ENCODE measurements at regions not wholly inside any gene's neighbourhood (a gene's known extent, or its start where the extent isn't known, plus 50 kb on each side); places are given as distances from the start of the nearest gene placed in this dataset.

DNA sequence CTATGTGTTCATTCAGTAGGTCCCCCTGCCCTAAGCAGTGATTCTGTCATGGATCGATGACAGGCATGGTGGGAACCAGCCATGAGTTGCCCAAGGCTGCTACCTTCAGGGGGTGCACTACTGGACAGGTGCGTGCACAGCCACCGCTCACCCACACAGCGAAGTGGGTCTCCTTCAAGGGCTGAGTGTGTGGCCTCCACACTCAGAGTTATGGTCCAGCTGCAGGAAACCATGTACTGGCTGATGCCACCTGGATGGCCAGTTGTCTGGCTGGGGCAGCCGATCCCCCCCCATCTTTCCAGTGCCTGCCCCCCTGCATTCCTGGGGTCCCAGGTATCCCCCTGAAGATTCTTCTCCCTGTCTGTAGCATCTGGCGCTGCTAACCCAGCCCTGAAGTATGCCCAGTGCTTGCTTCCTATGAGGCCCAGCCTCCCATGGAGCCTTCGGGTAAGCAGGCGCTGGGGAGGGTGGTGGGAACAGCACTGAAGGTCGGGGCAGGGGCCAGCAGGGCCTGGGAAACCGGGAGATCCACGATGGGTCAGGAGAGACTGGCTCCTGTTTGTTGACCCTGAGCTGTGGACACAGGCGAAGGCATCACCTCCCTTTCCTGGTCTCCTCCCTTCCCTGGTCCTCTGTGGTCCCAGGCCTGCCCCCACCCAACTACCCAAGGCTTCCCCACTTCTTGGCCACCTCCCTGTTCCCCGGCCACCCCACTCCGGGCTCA lies 106.0 kb downstream of the VEGFA start:
- no peaks in the 10 kb centered on the region for H3K36me3 ChIP-seq (replicated peaks in 1 of 2; ENCODE audit: control insufficient read depth in 1 of 2, insufficient read depth in 2 of 2, low read length in 2 of 2)
- CTCF ChIA-PET (ENCODE audit: low intra/inter-chr PET ratio, low total read pairs): no interaction called here
- TF ChIP-seq ELF3 (CRISPR knock-in tag; IDR thresholded peaks at IDR 0.05) (no peak), RARG (CRISPR knock-in tag; IDR thresholded peaks at IDR 0.05; ENCODE audit: low read depth) (no peak), GABPB1 (CRISPR knock-in tag; IDR thresholded peaks at IDR 0.05) (no peak; the same call in 1 of the 2 replicates), ZBTB38 (CRISPR knock-in tag; IDR thresholded peaks at IDR 0.05) (no peak), SSRP1 (CRISPR knock-in tag; IDR thresholded peaks at IDR 0.05) (no peak), ZFX (CRISPR knock-in tag; IDR thresholded peaks at IDR 0.05; ENCODE audit: low read depth) (0 out of 2 replicates have a peak, but pooled peaks have one; percentile 20), SALL1 (CRISPR knock-in tag; IDR thresholded peaks at IDR 0.05) (peak; percentile 20; the same call in 1 of the 2 replicates), SP2 (CRISPR knock-in tag; IDR thresholded peaks at IDR 0.05) (0 out of 2 replicates have a peak, but pooled peaks have one; percentile 21), ZC3H13 (CRISPR knock-in tag; IDR thresholded peaks at IDR 0.05) (no peak), CAMTA2 (CRISPR knock-in tag; IDR thresholded peaks at IDR 0.05; ENCODE audit: borderline replicate concordance) (no peak), TBL1XR1 (IDR thresholded peaks at IDR 0.05; ENCODE audit: borderline replicate concordance, low read length, partially characterized antibody) (no peak)
- TF ChIP-seq, protein P1, sequence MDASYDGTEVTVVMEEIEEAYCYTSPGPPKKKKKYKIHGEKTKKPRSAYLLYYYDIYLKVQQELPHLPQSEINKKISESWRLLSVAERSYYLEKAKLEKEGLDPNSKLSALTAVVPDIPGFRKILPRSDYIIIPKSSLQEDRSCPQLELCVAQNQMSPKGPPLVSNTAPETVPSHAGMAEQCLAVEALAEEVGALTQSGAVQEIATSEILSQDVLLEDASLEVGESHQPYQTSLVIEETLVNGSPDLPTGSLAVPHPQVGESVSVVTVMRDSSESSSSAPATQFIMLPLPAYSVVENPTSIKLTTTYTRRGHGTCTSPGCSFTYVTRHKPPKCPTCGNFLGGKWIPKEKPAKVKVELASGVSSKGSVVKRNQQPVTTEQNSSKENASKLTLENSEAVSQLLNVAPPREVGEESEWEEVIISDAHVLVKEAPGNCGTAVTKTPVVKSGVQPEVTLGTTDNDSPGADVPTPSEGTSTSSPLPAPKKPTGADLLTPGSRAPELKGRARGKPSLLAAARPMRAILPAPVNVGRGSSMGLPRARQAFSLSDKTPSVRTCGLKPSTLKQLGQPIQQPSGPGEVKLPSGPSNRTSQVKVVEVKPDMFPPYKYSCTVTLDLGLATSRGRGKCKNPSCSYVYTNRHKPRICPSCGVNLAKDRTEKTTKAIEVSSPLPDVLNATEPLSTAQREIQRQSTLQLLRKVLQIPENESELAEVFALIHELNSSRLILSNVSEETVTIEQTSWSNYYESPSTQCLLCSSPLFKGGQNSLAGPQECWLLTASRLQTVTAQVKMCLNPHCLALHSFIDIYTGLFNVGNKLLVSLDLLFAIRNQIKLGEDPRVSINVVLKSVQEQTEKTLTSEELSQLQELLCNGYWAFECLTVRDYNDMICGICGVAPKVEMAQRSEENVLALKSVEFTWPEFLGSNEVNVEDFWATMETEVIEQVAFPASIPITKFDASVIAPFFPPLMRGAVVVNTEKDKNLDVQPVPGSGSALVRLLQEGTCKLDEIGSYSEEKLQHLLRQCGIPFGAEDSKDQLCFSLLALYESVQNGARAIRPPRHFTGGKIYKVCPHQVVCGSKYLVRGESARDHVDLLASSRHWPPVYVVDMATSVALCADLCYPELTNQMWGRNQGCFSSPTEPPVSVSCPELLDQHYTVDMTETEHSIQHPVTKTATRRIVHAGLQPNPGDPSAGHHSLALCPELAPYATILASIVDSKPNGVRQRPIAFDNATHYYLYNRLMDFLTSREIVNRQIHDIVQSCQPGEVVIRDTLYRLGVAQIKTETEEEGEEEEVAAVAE (CRISPR knock-in tag; IDR thresholded peaks at IDR 0.05; ENCODE audit: borderline replicate concordance): no peak
- TF ChIP-seq, protein P2, sequence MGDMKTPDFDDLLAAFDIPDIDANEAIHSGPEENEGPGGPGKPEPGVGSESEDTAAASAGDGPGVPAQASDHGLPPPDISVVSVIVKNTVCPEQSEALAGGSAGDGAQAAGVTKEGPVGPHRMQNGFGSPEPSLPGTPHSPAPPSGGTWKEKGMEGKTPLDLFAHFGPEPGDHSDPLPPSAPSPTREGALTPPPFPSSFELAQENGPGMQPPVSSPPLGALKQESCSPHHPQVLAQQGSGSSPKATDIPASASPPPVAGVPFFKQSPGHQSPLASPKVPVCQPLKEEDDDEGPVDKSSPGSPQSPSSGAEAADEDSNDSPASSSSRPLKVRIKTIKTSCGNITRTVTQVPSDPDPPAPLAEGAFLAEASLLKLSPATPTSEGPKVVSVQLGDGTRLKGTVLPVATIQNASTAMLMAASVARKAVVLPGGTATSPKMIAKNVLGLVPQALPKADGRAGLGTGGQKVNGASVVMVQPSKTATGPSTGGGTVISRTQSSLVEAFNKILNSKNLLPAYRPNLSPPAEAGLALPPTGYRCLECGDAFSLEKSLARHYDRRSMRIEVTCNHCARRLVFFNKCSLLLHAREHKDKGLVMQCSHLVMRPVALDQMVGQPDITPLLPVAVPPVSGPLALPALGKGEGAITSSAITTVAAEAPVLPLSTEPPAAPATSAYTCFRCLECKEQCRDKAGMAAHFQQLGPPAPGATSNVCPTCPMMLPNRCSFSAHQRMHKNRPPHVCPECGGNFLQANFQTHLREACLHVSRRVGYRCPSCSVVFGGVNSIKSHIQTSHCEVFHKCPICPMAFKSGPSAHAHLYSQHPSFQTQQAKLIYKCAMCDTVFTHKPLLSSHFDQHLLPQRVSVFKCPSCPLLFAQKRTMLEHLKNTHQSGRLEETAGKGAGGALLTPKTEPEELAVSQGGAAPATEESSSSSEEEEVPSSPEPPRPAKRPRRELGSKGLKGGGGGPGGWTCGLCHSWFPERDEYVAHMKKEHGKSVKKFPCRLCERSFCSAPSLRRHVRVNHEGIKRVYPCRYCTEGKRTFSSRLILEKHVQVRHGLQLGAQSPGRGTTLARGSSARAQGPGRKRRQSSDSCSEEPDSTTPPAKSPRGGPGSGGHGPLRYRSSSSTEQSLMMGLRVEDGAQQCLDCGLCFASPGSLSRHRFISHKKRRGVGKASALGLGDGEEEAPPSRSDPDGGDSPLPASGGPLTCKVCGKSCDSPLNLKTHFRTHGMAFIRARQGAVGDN (CRISPR knock-in tag; IDR thresholded peaks at IDR 0.05): peak; percentile 16; the same call in 1 of the 2 replicates
- TF ChIP-seq, protein P3, sequence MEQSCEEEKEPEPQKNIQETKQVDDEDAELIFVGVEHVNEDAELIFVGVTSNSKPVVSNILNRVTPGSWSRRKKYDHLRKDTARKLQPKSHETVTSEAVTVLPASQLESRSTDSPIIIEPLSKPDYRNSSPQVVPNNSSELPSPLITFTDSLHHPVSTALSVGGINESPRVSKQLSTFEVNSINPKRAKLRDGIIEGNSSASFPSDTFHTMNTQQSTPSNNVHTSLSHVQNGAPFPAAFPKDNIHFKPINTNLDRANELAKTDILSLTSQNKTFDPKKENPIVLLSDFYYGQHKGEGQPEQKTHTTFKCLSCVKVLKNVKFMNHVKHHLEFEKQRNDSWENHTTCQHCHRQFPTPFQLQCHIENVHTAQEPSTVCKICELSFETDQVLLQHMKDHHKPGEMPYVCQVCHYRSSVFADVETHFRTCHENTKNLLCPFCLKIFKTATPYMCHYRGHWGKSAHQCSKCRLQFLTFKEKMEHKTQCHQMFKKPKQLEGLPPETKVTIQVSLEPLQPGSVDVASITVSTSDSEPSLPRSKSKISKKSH (CRISPR knock-in tag; IDR thresholded peaks at IDR 0.05; ENCODE audit: borderline replicate concordance): 0 out of 2 replicates have a peak, but pooled peaks have one; percentile 64

More for the DNA sequence above, 106.0 kb downstream of the VEGFA start:
- POLR2A ChIA-PET: no interaction called here
- no peak overlapping the region for H2AFZ ChIP-seq (ENCODE audit: low read length)
- 41% methylated on average over 10 of the region's 14 CpGs for WGBS (ENCODE audit: low lambda C conversion rate)
- no peaks in the 10 kb centered on the region for H3K9me3 ChIP-seq (ENCODE audit: low read length)
- no peaks in the 10 kb centered on the region for H4K20me1 ChIP-seq (ENCODE audit: insufficient read depth, low read length)
- H3K27me3 ChIP-seq (ENCODE audit: control insufficient read depth in 1 of 2, insufficient read depth in 2 of 2, low read length in 2 of 2): peaks cover 8 to 62% of the 10 kb centered on the region in 2 experiments; a peak in 4 of 5 replicates
- peaks cover 55% of the 10 kb centered on the region for H3K4me1 ChIP-seq (ENCODE audit: insufficient read depth, low read length)
- no TSS peak for BruUV-seq (replicated peaks)
- intact Hi-C loops (cut with micrococcal nuclease; ENCODE audit: unreplicated experiment) (no loop called here), in situ Hi-C loops (cut with HindIII; ENCODE audit: extremely low pct_ligation_motif_present, low pct_unique_long_range_greater_than_20kb) (no loop called here)
- H3K27ac ChIP-seq (ENCODE audit: extremely low read length, insufficient read depth, low read length): no peak overlapping the region
- DNase-seq (ENCODE audit: low spot score) (no peak), FAIRE-seq (no peak), ATAC-seq (peak; percentile 14)
- H3K9ac ChIP-seq (ENCODE audit: insufficient read depth, low read depth, low read length): no peak overlapping the region
- no peak overlapping the region for H3K4me3 ChIP-seq (replicated peaks in 1 of 3; ENCODE audit: insufficient read depth in 1 of 3, low read depth in 2 of 3, low read length in 3 of 3)
- H3K4me2 ChIP-seq (ENCODE audit: low read depth, low read length): no peak overlapping the region
- no peaks in the 10 kb centered on the region for H3K79me2 ChIP-seq (ENCODE audit: insufficient read depth, low read length)
